Sigmoid colon (tissue), 3 donors: ENCODE measurements at regions not wholly inside any gene's neighbourhood (a gene's known extent, or its start where the extent isn't known, plus 50 kb on each side); places are given as distances from the start of the nearest gene placed in this dataset.

Source experiments
- CTCF ChIP-seq, 4 experiments: fragments of 450-650 bp in 3 of 4; fragments of 200-600 bp in 1 of 4; IDR thresholded peaks; one replicate each; pipeline ENCODE4 v1.5.1; 2016 to 2019; ENCODE audit warnings: antibody characterized with exemption in 4 of 4, mild to moderate bottlenecking in 3 of 4, moderate library complexity in 2 of 4
- POLR2A ChIP-seq, 2 donors: fragments of 450-650 bp; IDR thresholded peaks; one replicate each; pipeline ENCODE4 v1.6.1; 2016; ENCODE audit warnings: antibody characterized with exemption in 2 of 2, mild to moderate bottlenecking in 2 of 2, moderate library complexity in 2 of 2

GRCh38 chr4:22021106-22021505 is 72.5 kb upstream of the KCNIP4 start:
- no peak for TF ChIP-seq CTCF (IDR thresholded peaks at IDR 0.05)
- no peak for TF ChIP-seq POLR2A (IDR thresholded peaks at IDR 0.05)
